HEK293 (cell line): ENCODE measurements at regions not wholly inside any gene's neighbourhood (a gene's known extent, or its start where the extent isn't known, plus 50 kb on each side); places are given as distances from the start of the nearest gene placed in this dataset.

ENCODE experiments used
- CTCF ChIA-PET: fragments of 350-600 bp; formaldehyde crosslinking; extraction: SDS; loops from one replicate; lab custom pipeline; 2021; ENCODE audit warnings: antibody characterized with exemption; lab: Yijun Ruan, JAX
- POLR2A ChIA-PET: fragments of 300-600 bp; formaldehyde crosslinking; extraction: SDS; loops from one replicate; lab custom pipeline; 2020; ENCODE audit warnings: antibody characterized with exemption, inconsistent platforms; lab: Yijun Ruan, JAX
- H3K27ac ChIP-seq: fragments of 200-500 bp; sonication (Bioruptor generic); 2 replicates; pipeline ENCODE4 v1.5.1; 2014; ENCODE audit warnings: low read depth, low read length, control low read depth, inconsistent platforms; ENCODE audit errors: extremely low read depth
- H3K36me3 ChIP-seq, 2 experiments: fragments of 200-500 bp in 1 of 2; sonication (Bioruptor generic) in 1 of 2; 1 replicate in 1 of 2; 2 replicates in 1 of 2; pipeline ENCODE4 v1.5.1; 2014 to 2017; ENCODE audit warnings: inconsistent platforms in 2 of 2, low read length in 2 of 2; ENCODE audit not compliant: control insufficient read depth in 2 of 2, insufficient read depth in 1 of 2
- H3K4me1 ChIP-seq: fragments of 200-500 bp; sonication (Bioruptor generic); 2 replicates; pipeline ENCODE4 v1.5.1; 2014; ENCODE audit warnings: mild to moderate bottlenecking, low read length, inconsistent platforms; ENCODE audit not compliant: control insufficient read depth, insufficient read depth
- H3K4me3 ChIP-seq: 2 replicates; pipeline ENCODE4 v1.5.1; 2011; ENCODE audit warnings: low read depth, mild to moderate bottlenecking, control low read depth, low read length, moderate library complexity
- H3K9me3 ChIP-seq: fragments of 200-500 bp; sonication (Bioruptor generic); 2 replicates; pipeline ENCODE4 v1.5.1; 2014; ENCODE audit warnings: low read depth, low read length, inconsistent platforms; ENCODE audit not compliant: control insufficient read depth, insufficient read depth
- GFI1B ChIP-seq: fragments of 450-650 bp; formaldehyde crosslinking; IDR thresholded peaks from 2 replicates; pipeline ENCODE4 v1.5.1; 2016; ENCODE audit warnings: missing biosample characterization, missing genetic modification characterization
- GLIS2 ChIP-seq: fragments of 450-650 bp; formaldehyde crosslinking; IDR thresholded peaks from 2 replicates; pipeline ENCODE4 v1.5.1; 2016; ENCODE audit warnings: missing biosample characterization, missing genetic modification characterization
- HOXC10 ChIP-seq: sonication (generic); formaldehyde crosslinking; IDR thresholded peaks from 2 replicates; pipeline ENCODE4 v1.8.1; 2023; ENCODE audit warnings: mild to moderate bottlenecking, missing genetic modification reagents
- KLF7 ChIP-seq: fragments of 450-650 bp; formaldehyde crosslinking; IDR thresholded peaks from 2 replicates; pipeline ENCODE4 v1.5.1; 2016; ENCODE audit warnings: missing biosample characterization, missing genetic modification characterization, borderline replicate concordance
- WT1 ChIP-seq: fragments of 450-650 bp; formaldehyde crosslinking; IDR thresholded peaks from 2 replicates; pipeline ENCODE4 v1.5.1; 2016; ENCODE audit warnings: missing biosample characterization, missing genetic modification characterization
- YY1 ChIP-seq: fragments of 450-650 bp; formaldehyde crosslinking; IDR thresholded peaks from 2 replicates; pipeline ENCODE4 v1.5.1; 2018; ENCODE audit warnings: missing biosample characterization, missing genetic modification characterization
- YY2 ChIP-seq: fragments of 450-650 bp; formaldehyde crosslinking; IDR thresholded peaks from 2 replicates; pipeline ENCODE4 v1.5.1; 2016; ENCODE audit warnings: missing biosample characterization, missing genetic modification characterization
- ZBTB17 ChIP-seq: fragments of 450-650 bp; formaldehyde crosslinking; IDR thresholded peaks from 2 replicates; pipeline ENCODE4 v1.5.1; 2016; ENCODE audit warnings: missing biosample characterization, missing genetic modification characterization
- ZNF146 ChIP-seq: fragments of 450-650 bp; formaldehyde crosslinking; IDR thresholded peaks from 2 replicates; pipeline ENCODE4 v1.5.1; 2016; ENCODE audit warnings: missing biosample characterization, missing genetic modification characterization
- ZNF19 ChIP-seq: fragments of 450-650 bp; formaldehyde crosslinking; IDR thresholded peaks from 2 replicates; pipeline ENCODE4; 2016; ENCODE audit warnings: missing biosample characterization, missing genetic modification characterization, low read depth
- ZNF266 ChIP-seq: fragments of 450-650 bp; formaldehyde crosslinking; IDR thresholded peaks from 2 replicates; pipeline ENCODE4 v1.5.1; 2016; ENCODE audit warnings: missing biosample characterization, missing genetic modification characterization, low read depth
- ZNF311 ChIP-seq: fragments of 450-650 bp; formaldehyde crosslinking; IDR thresholded peaks from 2 replicates; pipeline ENCODE4 v1.5.1; 2017; ENCODE audit warnings: missing biosample characterization, missing genetic modification characterization, borderline replicate concordance
- ZNF426 ChIP-seq: fragments of 450-650 bp; formaldehyde crosslinking; IDR thresholded peaks from 2 replicates; pipeline ENCODE4 v1.5.1; 2017; ENCODE audit warnings: missing biosample characterization, missing genetic modification characterization, mild to moderate bottlenecking, inconsistent platforms, moderate library complexity
- ZNF433 ChIP-seq: fragments of 450-650 bp; formaldehyde crosslinking; IDR thresholded peaks from 2 replicates; pipeline ENCODE4 v1.5.1; 2016; ENCODE audit warnings: missing biosample characterization, missing genetic modification characterization, low read depth
- ZNF473 ChIP-seq: fragments of 450-650 bp; formaldehyde crosslinking; IDR thresholded peaks from 2 replicates; pipeline ENCODE4 v1.5.1; 2017; ENCODE audit warnings: missing biosample characterization, missing genetic modification characterization
- ZNF48 ChIP-seq: fragments of 450-650 bp; formaldehyde crosslinking; IDR thresholded peaks from 2 replicates; pipeline ENCODE4 v1.5.1; 2016; ENCODE audit warnings: missing biosample characterization, missing genetic modification characterization
- ZNF510 ChIP-seq: fragments of 450-650 bp; formaldehyde crosslinking; IDR thresholded peaks from 2 replicates; pipeline ENCODE4 v1.5.1; 2018; ENCODE audit warnings: mild to moderate bottlenecking, missing genetic modification characterization, missing biosample characterization; ENCODE audit not compliant: insufficient replicate concordance
- ZNF561 ChIP-seq: fragments of 450-650 bp; IDR thresholded peaks from 2 replicates; pipeline ENCODE4 v1.5.1; 2018; ENCODE audit warnings: missing biosample characterization, missing genetic modification characterization, borderline replicate concordance
- ZNF596 ChIP-seq: fragments of 450-650 bp; IDR thresholded peaks from 2 replicates; pipeline ENCODE4 v1.5.0; 2018; ENCODE audit warnings: missing biosample characterization, mild to moderate bottlenecking, missing genetic modification characterization, moderate library complexity
- ZNF660 ChIP-seq: fragments of 450-650 bp; IDR thresholded peaks from 2 replicates; pipeline ENCODE4 v1.5.1; 2018; ENCODE audit warnings: missing biosample characterization, mild to moderate bottlenecking, missing genetic modification characterization
- ZNF670 ChIP-seq: fragments of 450-650 bp; formaldehyde crosslinking; IDR thresholded peaks from 2 replicates; pipeline ENCODE4 v1.5.1; 2016; ENCODE audit warnings: missing biosample characterization, missing genetic modification characterization, low read depth
- ZNF701 ChIP-seq: fragments of 450-650 bp; formaldehyde crosslinking; IDR thresholded peaks from 2 replicates; pipeline ENCODE4 v1.5.1; 2016; ENCODE audit warnings: missing biosample characterization, missing genetic modification characterization
- ZNF785 ChIP-seq: fragments of 450-650 bp; formaldehyde crosslinking; IDR thresholded peaks from 2 replicates; pipeline ENCODE4 v1.5.1; 2016; ENCODE audit warnings: missing biosample characterization, missing genetic modification characterization
- TF ChIP-seq, protein P1 (sequence below): fragments of 450-650 bp; formaldehyde crosslinking; IDR thresholded peaks from 2 replicates; pipeline ENCODE4 v1.5.1; 2016; ENCODE audit warnings: missing biosample characterization, missing genetic modification characterization
- TF ChIP-seq, protein P2 (sequence below): fragments of 450-650 bp; formaldehyde crosslinking; IDR thresholded peaks from 2 replicates; pipeline ENCODE4 v1.5.1; 2016; ENCODE audit warnings: missing biosample characterization, missing genetic modification characterization

DNA sequence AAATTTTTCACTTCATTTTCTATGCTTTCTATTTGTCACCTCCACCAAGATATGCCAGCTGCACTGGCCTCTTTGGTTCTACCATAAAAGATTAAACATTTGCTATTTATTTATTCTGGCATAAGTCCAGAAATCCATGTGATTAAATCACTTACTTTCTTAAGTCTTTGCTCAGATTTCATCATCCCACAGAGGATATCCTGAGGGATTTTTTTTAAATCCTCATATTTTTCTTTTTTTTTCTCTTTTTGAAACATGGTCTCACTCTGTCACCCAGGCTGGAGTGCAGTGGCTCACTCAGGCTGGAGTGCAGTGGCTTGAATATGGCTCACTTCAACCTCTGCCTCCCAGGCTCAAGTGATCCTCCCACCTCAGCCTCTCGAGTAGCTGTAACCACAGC is 645.4 kb upstream of the ATXN7L3B start:
- CTCF ChIA-PET, result no interaction called here
- H3K36me3 ChIP-seq, result no peaks in the 10 kb centered on the region
- no peak overlapping the region for H3K27ac ChIP-seq
- no peaks in the 10 kb centered on the region for H3K9me3 ChIP-seq
- no peak for TF ChIP-seq ZNF266 (tag by site-specific recombination)
- no peak for TF ChIP-seq ZNF701 (tag by site-specific recombination)
- no peak for TF ChIP-seq YY1 (tag by site-specific recombination)
- TF ChIP-seq, protein P1, sequence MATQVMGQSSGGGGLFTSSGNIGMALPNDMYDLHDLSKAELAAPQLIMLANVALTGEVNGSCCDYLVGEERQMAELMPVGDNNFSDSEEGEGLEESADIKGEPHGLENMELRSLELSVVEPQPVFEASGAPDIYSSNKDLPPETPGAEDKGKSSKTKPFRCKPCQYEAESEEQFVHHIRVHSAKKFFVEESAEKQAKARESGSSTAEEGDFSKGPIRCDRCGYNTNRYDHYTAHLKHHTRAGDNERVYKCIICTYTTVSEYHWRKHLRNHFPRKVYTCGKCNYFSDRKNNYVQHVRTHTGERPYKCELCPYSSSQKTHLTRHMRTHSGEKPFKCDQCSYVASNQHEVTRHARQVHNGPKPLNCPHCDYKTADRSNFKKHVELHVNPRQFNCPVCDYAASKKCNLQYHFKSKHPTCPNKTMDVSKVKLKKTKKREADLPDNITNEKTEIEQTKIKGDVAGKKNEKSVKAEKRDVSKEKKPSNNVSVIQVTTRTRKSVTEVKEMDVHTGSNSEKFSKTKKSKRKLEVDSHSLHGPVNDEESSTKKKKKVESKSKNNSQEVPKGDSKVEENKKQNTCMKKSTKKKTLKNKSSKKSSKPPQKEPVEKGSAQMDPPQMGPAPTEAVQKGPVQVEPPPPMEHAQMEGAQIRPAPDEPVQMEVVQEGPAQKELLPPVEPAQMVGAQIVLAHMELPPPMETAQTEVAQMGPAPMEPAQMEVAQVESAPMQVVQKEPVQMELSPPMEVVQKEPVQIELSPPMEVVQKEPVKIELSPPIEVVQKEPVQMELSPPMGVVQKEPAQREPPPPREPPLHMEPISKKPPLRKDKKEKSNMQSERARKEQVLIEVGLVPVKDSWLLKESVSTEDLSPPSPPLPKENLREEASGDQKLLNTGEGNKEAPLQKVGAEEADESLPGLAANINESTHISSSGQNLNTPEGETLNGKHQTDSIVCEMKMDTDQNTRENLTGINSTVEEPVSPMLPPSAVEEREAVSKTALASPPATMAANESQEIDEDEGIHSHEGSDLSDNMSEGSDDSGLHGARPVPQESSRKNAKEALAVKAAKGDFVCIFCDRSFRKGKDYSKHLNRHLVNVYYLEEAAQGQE, result no peak
- TF ChIP-seq ZNF433, result no peak
- TF ChIP-seq ZNF660 (tag by site-specific recombination), result no peak
- no peak for TF ChIP-seq ZNF510
- no peak for TF ChIP-seq HOXC10 (CRISPR knock-in tag)
- no peak for TF ChIP-seq ZNF561 (tag by site-specific recombination)
- no peak for TF ChIP-seq ZNF473
- no peak for TF ChIP-seq ZBTB17 (tag by site-specific recombination)
- TF ChIP-seq GFI1B (tag by site-specific recombination), result no peak
- TF ChIP-seq ZNF596, result no peak
- no peak for TF ChIP-seq GLIS2
- no peaks in the 10 kb centered on the region for H3K4me1 ChIP-seq
- H3K4me3 ChIP-seq, result no peak overlapping the region
- POLR2A ChIA-PET, result no interaction called here

DNA sequence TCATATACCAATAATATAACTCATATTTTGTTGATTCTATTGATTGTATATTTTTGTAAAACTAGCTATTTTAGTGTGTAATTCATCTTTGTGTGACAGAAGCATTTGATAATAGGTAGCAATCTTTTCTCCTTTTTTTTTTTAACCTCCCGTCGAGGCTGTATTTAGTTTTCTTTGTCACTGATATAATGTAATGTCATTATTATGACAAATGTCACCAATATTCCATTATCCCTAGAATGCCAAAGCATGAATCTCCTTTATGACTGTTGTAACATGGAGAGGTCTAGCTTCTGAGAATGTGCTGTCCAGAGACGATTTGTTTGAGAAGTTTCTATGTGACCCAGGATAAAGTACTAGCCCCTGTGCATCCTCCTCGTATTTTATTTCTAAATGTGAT is 639.0 kb upstream of the ATXN7L3B start:
- POLR2A ChIA-PET, result no interaction called here
- no peak overlapping the region for H3K27ac ChIP-seq
- no peak for TF ChIP-seq ZNF48 (tag by site-specific recombination)
- TF ChIP-seq ZNF311, result no peak
- TF ChIP-seq ZNF426 (tag by site-specific recombination), result no peak
- TF ChIP-seq ZNF146 (tag by site-specific recombination), result no peak
- no peak for TF ChIP-seq WT1 (tag by site-specific recombination)
- TF ChIP-seq YY2 (tag by site-specific recombination), result no peak
- TF ChIP-seq, protein P2, sequence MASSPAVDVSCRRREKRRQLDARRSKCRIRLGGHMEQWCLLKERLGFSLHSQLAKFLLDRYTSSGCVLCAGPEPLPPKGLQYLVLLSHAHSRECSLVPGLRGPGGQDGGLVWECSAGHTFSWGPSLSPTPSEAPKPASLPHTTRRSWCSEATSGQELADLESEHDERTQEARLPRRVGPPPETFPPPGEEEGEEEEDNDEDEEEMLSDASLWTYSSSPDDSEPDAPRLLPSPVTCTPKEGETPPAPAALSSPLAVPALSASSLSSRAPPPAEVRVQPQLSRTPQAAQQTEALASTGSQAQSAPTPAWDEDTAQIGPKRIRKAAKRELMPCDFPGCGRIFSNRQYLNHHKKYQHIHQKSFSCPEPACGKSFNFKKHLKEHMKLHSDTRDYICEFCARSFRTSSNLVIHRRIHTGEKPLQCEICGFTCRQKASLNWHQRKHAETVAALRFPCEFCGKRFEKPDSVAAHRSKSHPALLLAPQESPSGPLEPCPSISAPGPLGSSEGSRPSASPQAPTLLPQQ (tag by site-specific recombination), result no peak
- TF ChIP-seq GFI1B (tag by site-specific recombination), result no peak
- TF ChIP-seq ZNF670 (tag by site-specific recombination), result no peak
- no peak for TF ChIP-seq KLF7 (tag by site-specific recombination)
- no peak for TF ChIP-seq ZNF785 (tag by site-specific recombination)
- no peak for TF ChIP-seq ZNF19
- TF ChIP-seq, all 188 proteins: peak for 0
- no peak overlapping the region for H3K4me3 ChIP-seq
- H3K9me3 ChIP-seq, result no peaks in the 10 kb centered on the region
- H3K36me3 ChIP-seq, result no peaks in the 10 kb centered on the region
- H3K4me1 ChIP-seq, result no peaks in the 10 kb centered on the region
- CTCF ChIA-PET, result no interaction called here
